Mesodermal cell (in vitro differentiated cells): ENCODE measurements at regions not wholly inside any gene's neighbourhood (a gene's known extent, or its start where the extent isn't known, plus 50 kb on each side); places are given as distances from the start of the nearest gene placed in this dataset.

Source experiments
- H3K27ac ChIP-seq: 2 replicates; pipeline ENCODE4 v1.7.0; 2013; ENCODE audit warnings: mild to moderate bottlenecking, low read depth, low read length, moderate library complexity; ENCODE audit not compliant: severe bottlenecking
- H3K36me3 ChIP-seq: 2 replicates; pipeline ENCODE4 v1.7.1; 2013; ENCODE audit warnings: mild to moderate bottlenecking, low read length, moderate library complexity; ENCODE audit not compliant: control insufficient read depth, insufficient read depth
- H3K4me1 ChIP-seq: one replicate; pipeline ENCODE4 v1.7.1; 2013; ENCODE audit warnings: mild to moderate bottlenecking, low read length; ENCODE audit not compliant: insufficient read depth, control insufficient read depth, poor library complexity, severe bottlenecking
- H3K4me3 ChIP-seq: 2 replicates; pipeline ENCODE4 v1.7.0; 2013; ENCODE audit warnings: low read length, control low read depth, mild to moderate bottlenecking; ENCODE audit not compliant: insufficient read depth, poor library complexity, severe bottlenecking; ENCODE audit errors: extremely low read depth
- H3K9me3 ChIP-seq: 2 replicates; pipeline ENCODE4 v1.7.1; 2013; ENCODE audit warnings: mild to moderate bottlenecking, low read length, moderate library complexity; ENCODE audit not compliant: control insufficient read depth
- WGBS, 2 experiments: methylation state at CpG; one replicate each; pipeline ENCODE4 v1.1.5; 2013; ENCODE audit warnings: missing lambda C conversion rate in 2 of 2; ENCODE audit not compliant: insufficient coverage in 2 of 2; 5-methylcytosine and 5-hydroxymethylcytosine counted together

- H3K4me1 ChIP-seq = peaks cover 8% of the 10 kb centered on the region
- H3K4me3 ChIP-seq = no peak overlapping the region
- no peak overlapping the region for H3K27ac ChIP-seq
- H3K36me3 ChIP-seq = no peaks in the 10 kb centered on the region
- WGBS, 2 experiments = 100% methylated on average over 2 of the region's 4 CpGs; no CpG with 5 or more reads in 1 of the 2 experiments
- H3K9me3 ChIP-seq = no peaks in the 10 kb centered on the region
These were observed 120.8 kb downstream of the ZNF518B start for GRCh38 chr4:10336471-10336870.

- WGBS, 2 experiments = 90 to 91% methylated on average over 5 to 6 of the region's 8 CpGs
- Histone ChIP-seq H3K36me3 (no peaks in the 10 kb centered on the region), H3K9me3 (no peaks in the 10 kb centered on the region), H3K4me3 (no peak overlapping the region), H3K27ac (no peak overlapping the region), H3K4me1 (peaks cover 8% of the 10 kb centered on the region)
These were observed 122.2 kb downstream of the ZNF518B start for GRCh38 chr4:10335050-10335449.

DNA sequence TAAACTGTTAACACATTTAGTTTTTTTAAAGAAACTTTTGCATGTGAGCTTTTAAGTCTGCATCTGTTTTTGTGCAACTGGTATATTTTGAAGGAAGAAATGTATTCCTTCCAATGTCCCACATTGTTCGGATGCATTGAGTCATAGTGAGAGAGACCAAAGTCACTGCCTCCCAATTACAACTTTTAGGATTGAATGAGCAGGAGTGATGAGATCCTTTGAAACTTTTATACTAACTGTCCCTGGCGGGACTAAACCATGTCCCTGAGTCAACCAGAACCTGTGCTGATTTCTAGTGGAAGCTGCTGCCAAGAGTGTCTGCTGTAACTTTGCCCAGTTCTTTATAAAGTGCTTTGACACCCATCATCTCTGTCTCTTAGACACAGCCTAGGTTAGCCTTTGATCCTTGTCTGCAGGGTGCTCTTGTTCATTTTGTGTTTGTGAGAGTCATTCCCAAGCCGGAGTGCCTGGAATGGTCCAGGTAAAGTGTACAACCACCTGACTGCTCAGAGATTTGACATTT is 122.7 kb downstream of the ZNF518B start:
- no peak overlapping the region for H3K4me3 ChIP-seq
- no peak overlapping the region for H3K27ac ChIP-seq
- no peaks in the 10 kb centered on the region for H3K36me3 ChIP-seq
- H3K4me1 ChIP-seq = peaks cover 8% of the 10 kb centered on the region
- no peaks in the 10 kb centered on the region for H3K9me3 ChIP-seq
- 82 to 86% methylated on average over 1 to 3 of the region's 3 CpGs for WGBS, 2 experiments

DNA sequence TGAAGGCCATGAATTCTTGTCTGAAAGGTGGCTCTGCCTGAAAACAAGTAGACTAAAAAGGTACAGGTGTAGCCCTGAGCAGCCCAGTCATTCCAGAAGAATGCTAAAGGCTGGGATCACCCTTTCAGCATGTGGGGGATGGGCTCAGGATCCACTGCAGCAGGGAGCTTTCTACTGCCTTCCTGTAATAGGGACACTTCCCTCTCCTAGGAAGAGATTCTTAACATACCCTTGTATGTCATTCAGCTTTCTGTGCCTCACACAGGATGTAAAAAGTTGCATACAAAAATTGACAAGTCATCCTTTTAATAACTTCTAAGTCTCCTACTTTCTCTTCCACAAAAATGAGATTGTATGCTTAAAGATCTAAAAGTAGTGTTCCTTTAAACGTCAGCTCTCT is 123.3 kb downstream of the ZNF518B start:
- Histone ChIP-seq H3K9me3 (no peaks in the 10 kb centered on the region), H3K4me3 (no peak overlapping the region), H3K27ac (no peak overlapping the region), H3K36me3 (no peaks in the 10 kb centered on the region), H3K4me1 (peaks cover 8% of the 10 kb centered on the region)
- WGBS, 2 experiments = no CpG with 5 or more reads among the region's 1 CpG

- 97 to 100% methylated on average over 2 to 5 of the region's 5 CpGs for WGBS, 2 experiments
- no peaks in the 10 kb centered on the region for H3K36me3 ChIP-seq
- H3K9me3 ChIP-seq = no peaks in the 10 kb centered on the region
- H3K27ac ChIP-seq = no peak overlapping the region
- no peaks in the 10 kb centered on the region for H3K4me1 ChIP-seq
- H3K4me3 ChIP-seq = no peak overlapping the region
These were observed 131.2 kb downstream of the ZNF518B start for GRCh38 chr4:10326075-10326474.

- H3K4me3 ChIP-seq = no peak overlapping the region
- no peaks in the 10 kb centered on the region for H3K36me3 ChIP-seq
- no peaks in the 10 kb centered on the region for H3K9me3 ChIP-seq
- WGBS, 2 experiments = 80 to 100% methylated on average over 1 of the region's 2 CpGs
- no peaks in the 10 kb centered on the region for H3K4me1 ChIP-seq
- no peak overlapping the region for H3K27ac ChIP-seq
These were observed 135.3 kb downstream of the ZNF518B start for GRCh38 chr4:10321931-10322330.

DNA sequence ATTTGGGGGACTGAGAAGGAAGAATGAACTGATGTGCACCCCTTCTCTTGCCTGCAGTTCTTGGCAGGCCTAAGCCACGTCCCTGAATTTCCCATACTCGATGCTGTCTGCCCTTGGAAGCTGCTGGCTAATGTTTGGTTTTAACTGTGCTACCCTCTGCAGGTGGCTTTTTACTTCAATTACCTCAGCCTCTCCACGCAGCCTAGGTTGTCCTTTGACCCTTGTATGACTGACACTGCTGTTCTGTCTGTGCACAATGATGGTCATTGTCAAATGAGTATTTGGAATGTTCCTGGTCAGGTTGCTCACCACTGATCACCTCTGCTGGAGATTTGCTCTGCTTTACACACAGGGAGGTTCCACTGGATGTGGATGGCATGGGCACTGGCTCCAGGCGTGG is 137.1 kb downstream of the ZNF518B start:
- no peaks in the 10 kb centered on the region for H3K9me3 ChIP-seq
- H3K27ac ChIP-seq = no peak overlapping the region
- H3K4me1 ChIP-seq = no peaks in the 10 kb centered on the region
- WGBS, 2 experiments = 74 to 85% methylated on average over 2 to 3 of the region's 4 CpGs
- H3K4me3 ChIP-seq = no peak overlapping the region
- H3K36me3 ChIP-seq = no peaks in the 10 kb centered on the region

DNA sequence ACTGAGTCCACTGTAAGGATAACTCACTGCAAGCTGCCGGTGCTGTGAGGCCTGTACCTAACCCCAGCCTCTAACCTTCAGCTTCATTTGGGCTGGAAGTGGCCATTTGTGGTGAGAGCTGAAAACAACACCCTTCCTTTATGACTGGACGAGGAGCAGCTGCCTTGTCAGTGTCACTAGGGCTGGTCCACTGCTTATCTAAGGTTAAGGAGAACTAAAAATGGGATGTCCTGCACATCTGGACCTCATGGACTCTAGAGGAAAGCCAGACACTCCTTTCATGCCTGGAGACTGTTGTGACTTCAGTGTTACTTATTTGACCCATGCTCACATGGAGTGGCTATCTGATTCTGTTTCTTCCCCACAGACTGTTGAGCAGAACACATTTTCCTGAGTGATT is 139.9 kb downstream of the ZNF518B start:
- Histone ChIP-seq H3K27ac (no peak overlapping the region), H3K4me3 (no peak overlapping the region), H3K4me1 (no peaks in the 10 kb centered on the region), H3K36me3 (no peaks in the 10 kb centered on the region), H3K9me3 (no peaks in the 10 kb centered on the region)
- WGBS, 2 experiments = 78 to 83% methylated on average over 1 to 2 of the region's 2 CpGs

DNA sequence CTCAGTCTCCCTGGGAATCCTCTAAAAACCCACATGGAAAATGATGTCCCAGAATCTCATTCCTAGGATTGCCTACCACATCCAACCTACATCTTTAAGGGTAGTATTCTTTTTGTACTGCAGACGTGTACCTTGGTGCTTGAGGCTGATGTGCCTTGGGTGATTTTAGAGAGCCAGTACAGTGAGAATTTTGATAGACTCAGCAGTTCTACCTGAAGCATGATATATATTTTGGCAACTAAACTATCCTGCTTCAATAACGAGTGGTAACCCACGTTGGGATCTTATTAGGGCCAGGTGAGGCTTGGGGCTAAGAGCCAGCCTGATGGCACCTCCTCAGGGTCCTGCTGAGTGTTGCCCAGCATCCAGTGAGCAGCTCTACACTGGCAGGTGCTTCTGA is 140.4 kb downstream of the ZNF518B start:
- Histone ChIP-seq H3K4me1 (no peaks in the 10 kb centered on the region), H3K9me3 (no peaks in the 10 kb centered on the region), H3K4me3 (no peak overlapping the region), H3K27ac (no peak overlapping the region), H3K36me3 (no peaks in the 10 kb centered on the region)
- 100% methylated on average over 1 to 2 of the region's 3 CpGs for WGBS, 2 experiments

DNA sequence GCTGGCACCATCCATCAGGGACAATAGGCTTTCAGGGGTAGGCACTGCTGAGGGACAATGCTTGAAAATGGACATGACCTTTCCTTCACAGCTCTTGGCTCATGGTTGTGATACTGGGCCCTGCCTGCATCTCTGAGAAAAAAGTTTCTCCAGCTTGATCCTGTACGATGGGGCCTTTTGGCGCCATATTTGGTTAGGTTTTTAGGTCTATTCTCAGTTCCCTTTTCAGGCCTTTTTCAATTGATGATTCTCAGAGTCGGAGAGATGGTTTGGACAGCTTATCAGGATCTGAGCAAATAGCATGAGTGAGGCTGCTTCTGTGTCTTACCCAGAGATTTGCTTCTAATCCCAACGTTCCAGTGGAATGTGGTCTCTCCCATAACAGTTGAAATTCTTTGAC is 141.6 kb downstream of the ZNF518B start:
- 83 to 86% methylated on average over 3 of the region's 4 CpGs for WGBS, 2 experiments
- no peaks in the 10 kb centered on the region for H3K9me3 ChIP-seq
- no peak overlapping the region for H3K4me3 ChIP-seq
- no peaks in the 10 kb centered on the region for H3K36me3 ChIP-seq
- H3K27ac ChIP-seq = no peak overlapping the region
- no peaks in the 10 kb centered on the region for H3K4me1 ChIP-seq

GRCh38 chr4:10312568-10312967 is 144.7 kb downstream of the ZNF518B start:
- no peak overlapping the region for H3K27ac ChIP-seq
- H3K4me1 ChIP-seq = no peaks in the 10 kb centered on the region
- H3K36me3 ChIP-seq = no peaks in the 10 kb centered on the region
- 87 to 100% methylated on average over 2 to 3 of the region's 3 CpGs for WGBS, 2 experiments
- H3K4me3 ChIP-seq = no peak overlapping the region
- H3K9me3 ChIP-seq = no peaks in the 10 kb centered on the region
